ENCODE measurements at regions not wholly inside any gene's neighbourhood (a gene's known extent, or its start where the extent isn't known, plus 50 kb on each side); places are given as distances from the start of the nearest gene placed in this dataset.
A peak's percentile ranks its signal among the peaks of the same experiment; 100 is the strongest.

DNA sequence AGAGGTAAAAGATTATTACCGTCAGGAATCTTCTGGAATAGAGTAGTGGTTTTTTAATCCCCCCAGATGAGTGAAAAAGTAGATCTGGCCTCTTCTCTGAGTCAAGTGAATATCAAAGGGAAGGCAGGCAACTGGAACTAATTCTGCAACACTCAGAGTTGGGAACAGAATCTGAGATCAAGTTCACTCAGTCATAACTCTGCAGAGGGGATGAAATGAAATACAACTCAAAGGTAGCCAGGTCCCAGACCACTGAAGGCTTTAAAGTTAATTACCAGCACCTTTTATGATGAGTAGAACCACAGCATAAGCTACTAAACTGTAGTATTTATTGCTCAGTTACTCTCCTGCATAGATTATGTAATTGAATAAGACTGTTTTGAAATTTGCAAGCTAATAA, 455.6 kb upstream of the AKR1E2 start:
- H3K36me3 Mint-ChIP-seq (ENCODE audit: low read depth), result no peaks in the 10 kb centered on the region
- no peak overlapping the region for H3K27ac Mint-ChIP-seq (ENCODE audit: unreplicated experiment)
- H3K9me3 Mint-ChIP-seq (ENCODE audit: low read depth), result peaks cover 3% of the 10 kb centered on the region
- no peaks in the 10 kb centered on the region for H3K27me3 Mint-ChIP-seq (ENCODE audit: low read depth)
- DNase-seq (ENCODE audit: low spot score), result no peak
- peaks cover 13% of the 10 kb centered on the region for H3K4me1 Mint-ChIP-seq (ENCODE audit: low read depth)
- H3K4me3 Mint-ChIP-seq (ENCODE audit: unreplicated experiment), result no peak overlapping the region
- TF ChIP-seq, protein P1, sequence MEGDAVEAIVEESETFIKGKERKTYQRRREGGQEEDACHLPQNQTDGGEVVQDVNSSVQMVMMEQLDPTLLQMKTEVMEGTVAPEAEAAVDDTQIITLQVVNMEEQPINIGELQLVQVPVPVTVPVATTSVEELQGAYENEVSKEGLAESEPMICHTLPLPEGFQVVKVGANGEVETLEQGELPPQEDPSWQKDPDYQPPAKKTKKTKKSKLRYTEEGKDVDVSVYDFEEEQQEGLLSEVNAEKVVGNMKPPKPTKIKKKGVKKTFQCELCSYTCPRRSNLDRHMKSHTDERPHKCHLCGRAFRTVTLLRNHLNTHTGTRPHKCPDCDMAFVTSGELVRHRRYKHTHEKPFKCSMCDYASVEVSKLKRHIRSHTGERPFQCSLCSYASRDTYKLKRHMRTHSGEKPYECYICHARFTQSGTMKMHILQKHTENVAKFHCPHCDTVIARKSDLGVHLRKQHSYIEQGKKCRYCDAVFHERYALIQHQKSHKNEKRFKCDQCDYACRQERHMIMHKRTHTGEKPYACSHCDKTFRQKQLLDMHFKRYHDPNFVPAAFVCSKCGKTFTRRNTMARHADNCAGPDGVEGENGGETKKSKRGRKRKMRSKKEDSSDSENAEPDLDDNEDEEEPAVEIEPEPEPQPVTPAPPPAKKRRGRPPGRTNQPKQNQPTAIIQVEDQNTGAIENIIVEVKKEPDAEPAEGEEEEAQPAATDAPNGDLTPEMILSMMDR (IDR thresholded peaks at IDR 0.05), result no peak

DNA sequence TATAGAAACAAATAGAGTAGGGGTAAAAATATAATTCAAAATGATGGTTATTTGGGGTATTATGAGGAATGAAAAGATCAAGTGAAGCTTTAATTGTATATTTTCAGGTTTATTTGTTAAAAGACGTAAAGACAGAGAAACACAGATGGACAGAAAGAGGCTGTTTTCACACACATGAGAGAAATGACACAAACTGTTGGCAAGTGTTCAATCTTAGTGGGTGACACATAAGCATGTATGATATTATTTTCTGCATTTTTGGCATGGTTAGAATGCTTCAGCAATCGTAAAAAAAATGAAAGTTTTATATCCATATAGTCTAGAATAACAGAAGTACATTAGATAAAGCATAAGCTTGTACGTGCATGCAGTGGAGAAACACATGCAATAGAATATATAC, 464.4 kb upstream of the AKR1E2 start:
- H3K9me3 Mint-ChIP-seq (ENCODE audit: low read depth), result no peaks in the 10 kb centered on the region
- peaks cover 24% of the 10 kb centered on the region for H3K4me1 Mint-ChIP-seq (ENCODE audit: low read depth)
- H3K36me3 Mint-ChIP-seq (ENCODE audit: low read depth), result no peaks in the 10 kb centered on the region
- H3K4me3 Mint-ChIP-seq (ENCODE audit: unreplicated experiment), result no peak overlapping the region
- no peak for DNase-seq (ENCODE audit: low spot score)
- TF ChIP-seq, protein P1 (IDR thresholded peaks at IDR 0.05), result no peak
- H3K27me3 Mint-ChIP-seq (ENCODE audit: low read depth), result no peaks in the 10 kb centered on the region
- no peak overlapping the region for H3K27ac Mint-ChIP-seq (ENCODE audit: unreplicated experiment)

DNA sequence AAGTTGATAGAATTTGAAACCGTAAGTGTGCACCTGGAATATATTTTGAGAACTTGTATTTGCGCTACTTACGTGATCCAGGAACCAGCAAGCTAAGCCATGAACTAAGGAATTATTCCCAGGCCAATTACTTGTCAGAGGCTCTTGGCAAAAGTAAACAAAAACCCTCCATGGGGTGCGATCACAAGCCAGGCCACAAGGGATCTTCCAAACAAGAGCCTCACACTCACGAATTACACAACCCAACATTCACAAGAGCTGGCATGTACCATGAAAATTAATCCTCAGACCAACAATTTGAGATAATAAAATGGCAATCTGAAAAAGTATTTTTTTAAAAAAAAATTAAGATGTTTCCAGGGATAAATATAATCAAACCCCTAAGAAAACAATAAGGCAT, 467.0 kb upstream of the AKR1E2 start:
- Mint-ChIP-seq H3K36me3 (ENCODE audit: low read depth) (no peaks in the 10 kb centered on the region), H3K27ac (ENCODE audit: unreplicated experiment) (peak overlapping the region; percentile 59), H3K4me1 (ENCODE audit: low read depth) (peaks cover 37% of the 10 kb centered on the region), H3K9me3 (ENCODE audit: low read depth) (no peaks in the 10 kb centered on the region), H3K4me3 (ENCODE audit: unreplicated experiment) (no peak overlapping the region), H3K27me3 (ENCODE audit: low read depth) (no peaks in the 10 kb centered on the region)
- TF ChIP-seq, protein P1 (IDR thresholded peaks at IDR 0.05), result peak; percentile 14
- DNase-seq (ENCODE audit: low spot score), result no peak

DNA sequence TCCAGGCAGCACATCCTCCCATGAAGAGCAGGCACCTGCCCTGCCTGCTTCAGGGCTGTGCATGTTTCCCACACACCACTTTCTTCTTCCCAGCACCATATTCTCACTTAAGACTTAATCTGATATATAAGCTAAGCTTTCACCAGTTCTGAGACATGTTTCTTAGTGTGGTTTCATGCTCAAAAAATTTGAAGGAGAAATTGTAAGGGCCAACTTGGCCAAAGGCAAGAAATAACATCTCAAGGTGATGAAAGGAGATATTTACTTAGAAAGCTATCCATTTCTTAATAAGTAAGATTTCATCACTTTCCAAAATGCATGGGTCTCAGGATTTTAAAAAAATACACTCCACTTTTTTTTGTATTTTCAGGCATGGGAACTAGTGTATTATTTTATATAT, 468.1 kb upstream of the AKR1E2 start:
- TF ChIP-seq, protein P1 (IDR thresholded peaks at IDR 0.05), result no peak
- peak overlapping the region; percentile 52 for H3K27ac Mint-ChIP-seq (ENCODE audit: unreplicated experiment)
- no peak overlapping the region for H3K4me3 Mint-ChIP-seq (ENCODE audit: unreplicated experiment)
- peaks cover 48% of the 10 kb centered on the region for H3K4me1 Mint-ChIP-seq (ENCODE audit: low read depth)
- H3K27me3 Mint-ChIP-seq (ENCODE audit: low read depth), result no peaks in the 10 kb centered on the region
- no peak for DNase-seq (ENCODE audit: low spot score)
- no peaks in the 10 kb centered on the region for H3K36me3 Mint-ChIP-seq (ENCODE audit: low read depth)
- no peaks in the 10 kb centered on the region for H3K9me3 Mint-ChIP-seq (ENCODE audit: low read depth)

DNA sequence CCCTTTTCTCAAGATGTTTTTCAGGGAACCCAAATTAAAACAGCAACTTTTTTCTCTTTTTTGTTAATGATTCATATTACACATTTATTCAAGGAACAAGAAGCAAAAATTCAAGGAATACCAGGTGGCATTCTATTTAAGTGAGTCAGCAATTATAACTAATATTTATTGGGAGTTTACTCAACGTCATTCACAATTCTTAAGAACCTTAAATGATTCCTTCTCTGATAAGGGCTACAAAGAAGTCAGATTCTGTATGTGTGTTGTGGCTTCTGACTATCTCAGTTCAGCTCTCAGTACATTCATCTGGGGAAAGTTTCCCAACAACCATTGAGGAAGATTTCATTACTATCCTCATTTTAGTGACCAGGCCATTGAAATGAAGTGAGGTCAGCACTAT, 470.7 kb upstream of the AKR1E2 start:
- H3K4me1 Mint-ChIP-seq (ENCODE audit: low read depth), result peaks cover 55% of the 10 kb centered on the region
- H3K9me3 Mint-ChIP-seq (ENCODE audit: low read depth), result no peaks in the 10 kb centered on the region
- no peak overlapping the region for H3K4me3 Mint-ChIP-seq (ENCODE audit: unreplicated experiment)
- no peak for DNase-seq (ENCODE audit: low spot score)
- H3K36me3 Mint-ChIP-seq (ENCODE audit: low read depth), result no peaks in the 10 kb centered on the region
- TF ChIP-seq, protein P1 (IDR thresholded peaks at IDR 0.05), result no peak
- no peaks in the 10 kb centered on the region for H3K27me3 Mint-ChIP-seq (ENCODE audit: low read depth)
- H3K27ac Mint-ChIP-seq (ENCODE audit: unreplicated experiment), result no peak overlapping the region

Measured in chondrocyte (in vitro differentiated cells).